ENCODE measurements at regions not wholly inside any gene's neighbourhood (a gene's known extent, or its start where the extent isn't known, plus 50 kb on each side); places are given as distances from the start of the nearest gene placed in this dataset.

GRCh38 chr7:41205600-41205999 is 497.3 kb downstream of the INHBA start:
- no peaks in the 10 kb centered on the region for H3K27me3 Mint-ChIP-seq
- H3K4me1 Mint-ChIP-seq: no peaks in the 10 kb centered on the region
- DNase-seq: no peak
- no peaks in the 10 kb centered on the region for H3K36me3 Mint-ChIP-seq
- H3K27ac Mint-ChIP-seq: no peak overlapping the region
- no peak overlapping the region for H3K4me3 Mint-ChIP-seq
- CTCF ChIA-PET: no interaction called here
- H3K9me3 Mint-ChIP-seq: no peaks in the 10 kb centered on the region

GRCh38 chr7:41203542-41203941 is 499.3 kb downstream of the INHBA start:
- CTCF ChIA-PET: no interaction called here
- H3K4me1 Mint-ChIP-seq: no peaks in the 10 kb centered on the region
- no peak for DNase-seq
- no peak overlapping the region for H3K27ac Mint-ChIP-seq
- peaks cover 4% of the 10 kb centered on the region for H3K9me3 Mint-ChIP-seq
- no peak overlapping the region for H3K4me3 Mint-ChIP-seq
- no peaks in the 10 kb centered on the region for H3K27me3 Mint-ChIP-seq
- no peaks in the 10 kb centered on the region for H3K36me3 Mint-ChIP-seq

GRCh38 chr7:41201021-41201420 is 501.9 kb downstream of the INHBA start:
- Mint-ChIP-seq H3K27me3 (no peaks in the 10 kb centered on the region), H3K27ac (no peak overlapping the region), H3K4me3 (no peak overlapping the region), H3K9me3 (peaks cover 4% of the 10 kb centered on the region), H3K4me1 (no peaks in the 10 kb centered on the region), H3K36me3 (no peaks in the 10 kb centered on the region)
- no peak for DNase-seq
- CTCF ChIA-PET: no interaction called here

GRCh38 chr7:41199136-41199535 is 503.8 kb downstream of the INHBA start:
- H3K27me3 Mint-ChIP-seq: no peaks in the 10 kb centered on the region

GRCh38 chr7:41198502-41198901 is 504.4 kb downstream of the INHBA start:
- Mint-ChIP-seq H3K36me3 (no peaks in the 10 kb centered on the region), H3K4me1 (no peaks in the 10 kb centered on the region), H3K9me3 (peaks cover 4% of the 10 kb centered on the region), H3K27ac (no peak overlapping the region), H3K4me3 (no peak overlapping the region), H3K27me3 (no peaks in the 10 kb centered on the region)
- CTCF ChIA-PET: no interaction called here
- DNase-seq: no peak

More at GRCh38 chr7:41199136-41199535, 503.8 kb downstream of the INHBA start:
- DNase-seq: no peak
- Mint-ChIP-seq H3K9me3 (peaks cover 4% of the 10 kb centered on the region), H3K4me3 (no peak overlapping the region), H3K27ac (no peak overlapping the region), H3K4me1 (no peaks in the 10 kb centered on the region), H3K36me3 (no peaks in the 10 kb centered on the region)
- CTCF ChIA-PET: no interaction called here

- DNase-seq: no peak
- Mint-ChIP-seq H3K4me3 (no peak overlapping the region), H3K36me3 (no peaks in the 10 kb centered on the region), H3K9me3 (peaks cover 4% of the 10 kb centered on the region), H3K27ac (no peak overlapping the region), H3K27me3 (no peaks in the 10 kb centered on the region), H3K4me1 (no peaks in the 10 kb centered on the region)
- CTCF ChIA-PET: no interaction called here
Measured at GRCh38 chr7:41197769-41198168, 505.1 kb downstream of the INHBA start.

GRCh38 chr7:41193738-41194282 is 509.1 kb downstream of the INHBA start:
- no peaks in the 10 kb centered on the region for H3K4me1 Mint-ChIP-seq
- no peak overlapping the region for H3K27ac Mint-ChIP-seq
- H3K27me3 Mint-ChIP-seq: no peaks in the 10 kb centered on the region
- no peaks in the 10 kb centered on the region for H3K36me3 Mint-ChIP-seq
- no peaks in the 10 kb centered on the region for H3K9me3 Mint-ChIP-seq
- CTCF ChIA-PET: no interaction called here
- no peak for DNase-seq
- H3K4me3 Mint-ChIP-seq: no peak overlapping the region

GRCh38 chr7:41190581-41190980 is 512.3 kb downstream of the INHBA start:
- H3K27ac Mint-ChIP-seq: no peak overlapping the region

GRCh38 chr7:41189866-41190265 is 513.0 kb downstream of the INHBA start:
- CTCF ChIA-PET: no interaction called here
- Mint-ChIP-seq H3K27ac (no peak overlapping the region), H3K4me3 (no peak overlapping the region), H3K36me3 (no peaks in the 10 kb centered on the region), H3K27me3 (no peaks in the 10 kb centered on the region), H3K9me3 (peaks cover 10% of the 10 kb centered on the region), H3K4me1 (no peaks in the 10 kb centered on the region)
- DNase-seq: no peak

More at GRCh38 chr7:41190581-41190980, 512.3 kb downstream of the INHBA start:
- no peaks in the 10 kb centered on the region for H3K36me3 Mint-ChIP-seq
- CTCF ChIA-PET: no interaction called here
- no peaks in the 10 kb centered on the region for H3K27me3 Mint-ChIP-seq
- no peaks in the 10 kb centered on the region for H3K4me1 Mint-ChIP-seq
- peaks cover 10% of the 10 kb centered on the region for H3K9me3 Mint-ChIP-seq
- no peak for DNase-seq
- H3K4me3 Mint-ChIP-seq: no peak overlapping the region

GRCh38 chr7:41188163-41189130 is 514.4 kb downstream of the INHBA start:
- CTCF ChIA-PET: no interaction called here
- DNase-seq: no peak

GRCh38 chr7:41187322-41187721 is 515.6 kb downstream of the INHBA start:
- Mint-ChIP-seq H3K27me3 (no peaks in the 10 kb centered on the region), H3K4me3 (no peak overlapping the region), H3K36me3 (no peaks in the 10 kb centered on the region), H3K27ac (no peak overlapping the region), H3K9me3 (peaks cover 10% of the 10 kb centered on the region), H3K4me1 (no peaks in the 10 kb centered on the region)
- CTCF ChIA-PET: no interaction called here
- no peak for DNase-seq

More at GRCh38 chr7:41188163-41189130, 514.4 kb downstream of the INHBA start:
- peaks cover 10% of the 10 kb centered on the region for H3K9me3 Mint-ChIP-seq
- H3K27ac Mint-ChIP-seq: no peak overlapping the region
- H3K4me3 Mint-ChIP-seq: no peak overlapping the region
- H3K4me1 Mint-ChIP-seq: no peaks in the 10 kb centered on the region
- no peaks in the 10 kb centered on the region for H3K27me3 Mint-ChIP-seq
- no peaks in the 10 kb centered on the region for H3K36me3 Mint-ChIP-seq

- peaks cover 10% of the 10 kb centered on the region for H3K9me3 Mint-ChIP-seq
- H3K36me3 Mint-ChIP-seq: no peaks in the 10 kb centered on the region
- H3K4me3 Mint-ChIP-seq: no peak overlapping the region
- H3K27me3 Mint-ChIP-seq: no peaks in the 10 kb centered on the region
- CTCF ChIA-PET: no interaction called here
- no peak overlapping the region for H3K27ac Mint-ChIP-seq
- no peaks in the 10 kb centered on the region for H3K4me1 Mint-ChIP-seq
- DNase-seq: no peak
Measured at GRCh38 chr7:41185851-41186250, 517.0 kb downstream of the INHBA start.

GRCh38 chr7:41183741-41184140 is 519.1 kb downstream of the INHBA start:
- Mint-ChIP-seq H3K36me3 (no peaks in the 10 kb centered on the region), H3K27ac (no peak overlapping the region), H3K27me3 (no peaks in the 10 kb centered on the region), H3K4me3 (no peak overlapping the region), H3K4me1 (no peaks in the 10 kb centered on the region), H3K9me3 (peaks cover 10% of the 10 kb centered on the region)
- DNase-seq: no peak
- CTCF ChIA-PET: no interaction called here

GRCh38 chr7:41182782-41183181 is 520.1 kb downstream of the INHBA start:
- peaks cover 4% of the 10 kb centered on the region for H3K9me3 Mint-ChIP-seq
- no peaks in the 10 kb centered on the region for H3K36me3 Mint-ChIP-seq
- CTCF ChIA-PET: no interaction called here
- H3K27me3 Mint-ChIP-seq: no peaks in the 10 kb centered on the region
- no peak overlapping the region for H3K4me3 Mint-ChIP-seq
- no peak overlapping the region for H3K27ac Mint-ChIP-seq
- no peak for DNase-seq
- H3K4me1 Mint-ChIP-seq: no peaks in the 10 kb centered on the region

- Mint-ChIP-seq H3K4me1 (no peaks in the 10 kb centered on the region), H3K4me3 (no peak overlapping the region), H3K27ac (no peak overlapping the region), H3K9me3 (peaks cover 6% of the 10 kb centered on the region), H3K27me3 (no peaks in the 10 kb centered on the region), H3K36me3 (no peaks in the 10 kb centered on the region)
- no peak for DNase-seq
- CTCF ChIA-PET: no interaction called here
Measured at GRCh38 chr7:41175435-41175834, 527.5 kb downstream of the INHBA start.
